ENCODE measurements at regions not wholly inside any gene's neighbourhood (a gene's known extent, or its start where the extent isn't known, plus 50 kb on each side); places are given as distances from the start of the nearest gene placed in this dataset.

GRCh38 chr7:28314841-28315240 lies 97.5 kb upstream of the CREB5 start:
- Histone ChIP-seq H3K27me3 (peaks cover 0 to 17% (median 5%) of the 10 kb centered on the region in 3 donors), H3K36me3 (no peaks in the 10 kb centered on the region), H3K4me3 (no peak overlapping the region), H3K9me3 (no peaks in the 10 kb centered on the region), H3K4me1 (peaks cover 0 to 3% of the 10 kb centered on the region in 2 donors), H3K27ac (no peak overlapping the region)
- in situ Hi-C loops (cut with MboI; ENCODE audit: low sequenced_read_pairs in 4 of 4) (no loop called here), intact Hi-C loops (cut with DNase I; ENCODE audit: low total_unique reads) (no loop called here)
- DNase-seq (no peak), ATAC-seq (no peak)
- TF ChIP-seq CTCF (IDR thresholded peaks at IDR 0.05 in 4 of 5, conservative IDR thresholded peaks at IDR 0.05 in 1 of 5) = no peak
- TF ChIP-seq POLR2A (IDR thresholded peaks at IDR 0.05) = no peak

GRCh38 chr7:28315565-28316410 lies 96.5 kb upstream of the CREB5 start:
- no peak for DNase-seq
- ATAC-seq = no peak
- peaks cover 0 to 17% (median 5%) of the 10 kb centered on the region in 3 donors for H3K27me3 ChIP-seq

GRCh38 chr7:28316489-28316888 lies 95.8 kb upstream of the CREB5 start:
- Histone ChIP-seq H3K4me3 (no peak overlapping the region), H3K4me1 (peaks cover 0 to 3% of the 10 kb centered on the region in 2 donors), H3K9me3 (no peaks in the 10 kb centered on the region), H3K36me3 (no peaks in the 10 kb centered on the region), H3K27ac (no peak overlapping the region), H3K27me3 (peaks cover 0 to 17% (median 1%) of the 10 kb centered on the region in 3 donors)
- no peak for DNase-seq
- in situ Hi-C loops (cut with MboI; ENCODE audit: low sequenced_read_pairs in 4 of 4) (no loop called here), intact Hi-C loops (cut with DNase I; ENCODE audit: low total_unique reads) (no loop called here)
- TF ChIP-seq POLR2A (IDR thresholded peaks at IDR 0.05) (no peak), CTCF (IDR thresholded peaks at IDR 0.05 in 4 of 5, conservative IDR thresholded peaks at IDR 0.05 in 1 of 5) (no peak)
- ATAC-seq = no peak

More at GRCh38 chr7:28315565-28316410, 96.5 kb upstream of the CREB5 start:
- Histone ChIP-seq H3K4me3 (no peak overlapping the region), H3K27ac (no peak overlapping the region), H3K4me1 (peaks cover 0 to 3% of the 10 kb centered on the region in 2 donors), H3K36me3 (no peaks in the 10 kb centered on the region), H3K9me3 (no peaks in the 10 kb centered on the region)
- intact Hi-C loops (cut with DNase I; ENCODE audit: low total_unique reads) = no loop called here
- in situ Hi-C loops (cut with MboI; ENCODE audit: low sequenced_read_pairs in 4 of 4) = no loop called here
- TF ChIP-seq POLR2A (IDR thresholded peaks at IDR 0.05) (no peak), CTCF (IDR thresholded peaks at IDR 0.05 in 4 of 5, conservative IDR thresholded peaks at IDR 0.05 in 1 of 5) (no peak)

GRCh38 chr7:28318101-28318762 lies 94.1 kb upstream of the CREB5 start:
- DNase-seq (no peak), ATAC-seq (no peak)

More at GRCh38 chr7:28318101-28318762, 94.1 kb upstream of the CREB5 start:
- TF ChIP-seq POLR2A (IDR thresholded peaks at IDR 0.05) (no peak), CTCF (IDR thresholded peaks at IDR 0.05 in 4 of 5, conservative IDR thresholded peaks at IDR 0.05 in 1 of 5) (no peak)
- in situ Hi-C loops (cut with MboI; ENCODE audit: low sequenced_read_pairs in 4 of 4) = no loop called here
- Histone ChIP-seq H3K4me1 (peaks cover 0 to 3% of the 10 kb centered on the region in 2 donors), H3K4me3 (no peak overlapping the region), H3K27me3 (peaks cover 0 to 14% (median 0%) of the 10 kb centered on the region in 3 donors), H3K36me3 (no peaks in the 10 kb centered on the region), H3K27ac (no peak overlapping the region), H3K9me3 (no peaks in the 10 kb centered on the region)
- intact Hi-C loops (cut with DNase I; ENCODE audit: low total_unique reads) = no loop called here
